ENCODE measurements at regions not wholly inside any gene's neighbourhood (a gene's known extent, or its start where the extent isn't known, plus 50 kb on each side); places are given as distances from the start of the nearest gene placed in this dataset.
A peak's percentile ranks its signal among the peaks of the same experiment; 100 is the strongest.

GRCh38 chr4:130146773-130147172 is 1050.8 kb downstream of the C4orf33 start:
- no peak for DNase-seq (ENCODE audit: low spot score)
- FAIRE-seq: no peak

GRCh38 chr4:130147641-130148040 is 1051.7 kb downstream of the C4orf33 start:
- FAIRE-seq: no peak
- no peak for DNase-seq (ENCODE audit: low spot score)

- FAIRE-seq: no peak
Observed at GRCh38 chr4:130154901-130155300, 1058.9 kb downstream of the C4orf33 start.

GRCh38 chr4:130163701-130164100 is 1067.7 kb downstream of the C4orf33 start:
- FAIRE-seq (no peak), DNase-seq (ENCODE audit: low spot score) (no peak)

More at GRCh38 chr4:130154901-130155300, 1058.9 kb downstream of the C4orf33 start:
- DNase-seq (ENCODE audit: low spot score): no peak

GRCh38 chr4:130165381-130165780 is 1069.4 kb downstream of the C4orf33 start:
- DNase-seq (ENCODE audit: low spot score) (no peak), FAIRE-seq (no peak)

GRCh38 chr4:130172156-130172555 is 1076.2 kb downstream of the C4orf33 start:
- FAIRE-seq: no peak
- DNase-seq (ENCODE audit: low spot score): no peak

- no peak for FAIRE-seq
- no peak for DNase-seq (ENCODE audit: low spot score)
Observed at GRCh38 chr4:130178106-130178505, 1082.2 kb downstream of the C4orf33 start.

- DNase-seq (ENCODE audit: low spot score) (no peak), FAIRE-seq (no peak)
Observed at GRCh38 chr4:130183096-130183495, 1087.1 kb downstream of the C4orf33 start.

- DNase-seq (ENCODE audit: low spot score): no peak
- FAIRE-seq: no peak
Observed at GRCh38 chr4:130183766-130184165, 1087.8 kb downstream of the C4orf33 start.

- FAIRE-seq (no peak), DNase-seq (ENCODE audit: low spot score) (no peak)
Observed at GRCh38 chr4:130185123-130185522, 1089.2 kb downstream of the C4orf33 start.

GRCh38 chr4:130186931-130187330 is 1091.0 kb downstream of the C4orf33 start:
- FAIRE-seq (no peak), DNase-seq (ENCODE audit: low spot score) (no peak)

- FAIRE-seq (no peak), DNase-seq (ENCODE audit: low spot score) (no peak)
Observed at GRCh38 chr4:130187587-130187986, 1091.6 kb downstream of the C4orf33 start.

GRCh38 chr4:130192787-130193186 is 1096.8 kb downstream of the C4orf33 start:
- DNase-seq (ENCODE audit: low spot score) (no peak), FAIRE-seq (no peak)

GRCh38 chr4:130197946-130198345 is 1102.0 kb downstream of the C4orf33 start:
- no peak for DNase-seq (ENCODE audit: low spot score)

GRCh38 chr4:130203571-130203970 is 1107.6 kb downstream of the C4orf33 start:
- DNase-seq (ENCODE audit: low spot score) (no peak), FAIRE-seq (no peak)

More at GRCh38 chr4:130197946-130198345, 1102.0 kb downstream of the C4orf33 start:
- FAIRE-seq: no peak

GRCh38 chr4:130210864-130211263 is 1114.9 kb downstream of the C4orf33 start:
- FAIRE-seq (no peak), DNase-seq (ENCODE audit: low spot score) (no peak)

GRCh38 chr4:130214268-130214667 is 1118.3 kb downstream of the C4orf33 start:
- no peak for DNase-seq (ENCODE audit: low spot score)
- FAIRE-seq: no peak

GRCh38 chr4:130233377-130234047 is 1137.6 kb downstream of the C4orf33 start:
- no peak for FAIRE-seq

GRCh38 chr4:130238121-130238520 is 1142.2 kb downstream of the C4orf33 start:
- FAIRE-seq (no peak), DNase-seq (ENCODE audit: low spot score) (no peak)

More at GRCh38 chr4:130233377-130234047, 1137.6 kb downstream of the C4orf33 start:
- peak; percentile 14 for DNase-seq (ENCODE audit: low spot score)

- no peak for FAIRE-seq
- DNase-seq (ENCODE audit: low spot score): no peak
Observed at GRCh38 chr4:130249002-130249401, 1153.0 kb downstream of the C4orf33 start.

GRCh38 chr4:130257271-130257670 is 1161.3 kb downstream of the C4orf33 start:
- DNase-seq (ENCODE audit: low spot score) (peak; percentile 49), FAIRE-seq (no peak)

- no peak for DNase-seq (ENCODE audit: low spot score)
Observed at GRCh38 chr4:130266814-130267213, 1170.9 kb downstream of the C4orf33 start.

GRCh38 chr4:130288576-130288975 is 1192.6 kb downstream of the C4orf33 start:
- DNase-seq (ENCODE audit: low spot score) (no peak), FAIRE-seq (no peak)

More at GRCh38 chr4:130266814-130267213, 1170.9 kb downstream of the C4orf33 start:
- no peak for FAIRE-seq
